ENCODE measurements at regions not wholly inside any gene's neighbourhood (a gene's known extent, or its start where the extent isn't known, plus 50 kb on each side); places are given as distances from the start of the nearest gene placed in this dataset.
A peak's percentile ranks its signal among the peaks of the same experiment; 100 is the strongest.

DNA sequence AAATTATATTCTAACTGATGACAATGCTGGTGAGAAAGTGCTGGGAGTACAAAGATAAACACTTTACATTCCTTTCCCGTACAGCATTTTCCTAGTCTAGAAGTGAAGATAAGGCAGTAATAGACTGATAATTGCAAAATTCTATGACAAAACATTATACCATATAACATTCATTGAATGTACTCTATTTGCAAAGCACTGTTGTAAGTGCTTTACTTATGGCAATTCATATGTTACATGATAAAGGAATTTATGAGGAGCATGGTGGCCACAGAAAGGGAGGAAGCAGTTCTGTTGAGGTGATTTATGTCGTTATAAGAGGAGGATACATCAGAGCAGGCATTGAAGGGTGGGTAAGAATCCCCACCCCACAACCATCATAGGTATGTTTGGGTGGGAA lies 434.8 kb downstream of the RAB38 start:
- no peaks in the 10 kb centered on the region for H3K36me3 ChIP-seq (ENCODE audit: insufficient read depth, low read length)
- H3K9me3 Mint-ChIP-seq = peaks cover 0 to 5% (median 0%) of the 10 kb centered on the region in 5 donors
- H3K27ac Mint-ChIP-seq = no peak overlapping the region
- H3K9me3 ChIP-seq (ENCODE audit: low read length) = no peaks in the 10 kb centered on the region
- DNase-seq = no peak
- POLR2A ChIA-PET = no interaction called here
- H3K4me3 ChIP-seq (ENCODE audit: low read length) = no peak overlapping the region
- CTCF ChIA-PET = no interaction called here
- H3K4me3 Mint-ChIP-seq = no peak overlapping the region
- no peaks in the 10 kb centered on the region for H3K4me1 ChIP-seq (ENCODE audit: insufficient read depth, low read length)
- H3K27me3 ChIP-seq (ENCODE audit: insufficient read depth, low read length, poor library complexity, severe bottlenecking) = no peaks in the 10 kb centered on the region
- H3K27ac ChIP-seq (ENCODE audit: low read depth, low read length) = no peak overlapping the region
- H3K4me1 Mint-ChIP-seq = no peaks in the 10 kb centered on the region
- H3K36me3 Mint-ChIP-seq = no peaks in the 10 kb centered on the region
- H3K27me3 Mint-ChIP-seq = no peaks in the 10 kb centered on the region

GRCh38 chr11:87739766-87740165 lies 435.5 kb downstream of the RAB38 start:
- Mint-ChIP-seq H3K36me3 (no peaks in the 10 kb centered on the region), H3K4me3 (no peak overlapping the region), H3K9me3 (peaks cover 0 to 5% (median 0%) of the 10 kb centered on the region in 5 donors), H3K27ac (no peak overlapping the region), H3K4me1 (no peaks in the 10 kb centered on the region), H3K27me3 (no peaks in the 10 kb centered on the region)
- H3K4me3 ChIP-seq (ENCODE audit: low read length) = no peak overlapping the region
- H3K27ac ChIP-seq (ENCODE audit: low read depth, low read length) = no peak overlapping the region
- no peak for DNase-seq
- no peaks in the 10 kb centered on the region for H3K4me1 ChIP-seq (ENCODE audit: insufficient read depth, low read length)
- H3K27me3 ChIP-seq (ENCODE audit: insufficient read depth, low read length, poor library complexity, severe bottlenecking) = no peaks in the 10 kb centered on the region
- H3K36me3 ChIP-seq (ENCODE audit: insufficient read depth, low read length) = no peaks in the 10 kb centered on the region
- H3K9me3 ChIP-seq (ENCODE audit: low read length) = no peaks in the 10 kb centered on the region
- ChIA-PET POLR2A (no interaction called here), CTCF (no interaction called here)

GRCh38 chr11:87739261-87739660 lies 436.0 kb downstream of the RAB38 start:
- no peak for DNase-seq
- Mint-ChIP-seq H3K9me3 (peaks cover 0 to 5% (median 0%) of the 10 kb centered on the region in 5 donors), H3K27ac (no peak overlapping the region), H3K4me1 (no peaks in the 10 kb centered on the region), H3K27me3 (no peaks in the 10 kb centered on the region), H3K36me3 (no peaks in the 10 kb centered on the region), H3K4me3 (no peak overlapping the region)
- no peak overlapping the region for H3K4me3 ChIP-seq (ENCODE audit: low read length)
- H3K4me1 ChIP-seq (ENCODE audit: insufficient read depth, low read length) = no peaks in the 10 kb centered on the region
- H3K9me3 ChIP-seq (ENCODE audit: low read length) = no peaks in the 10 kb centered on the region
- H3K27me3 ChIP-seq (ENCODE audit: insufficient read depth, low read length, poor library complexity, severe bottlenecking) = no peaks in the 10 kb centered on the region
- ChIA-PET CTCF (no interaction called here), POLR2A (no interaction called here)
- no peak overlapping the region for H3K27ac ChIP-seq (ENCODE audit: low read depth, low read length)
- no peaks in the 10 kb centered on the region for H3K36me3 ChIP-seq (ENCODE audit: insufficient read depth, low read length)

- H3K4me3 ChIP-seq (ENCODE audit: low read length) = no peak overlapping the region
- H3K4me1 ChIP-seq (ENCODE audit: insufficient read depth, low read length) = no peaks in the 10 kb centered on the region
- H3K36me3 Mint-ChIP-seq = no peaks in the 10 kb centered on the region
- ChIA-PET CTCF (no interaction called here), POLR2A (no interaction called here)
- no peak overlapping the region for H3K27ac ChIP-seq (ENCODE audit: low read depth, low read length)
- H3K4me3 Mint-ChIP-seq = no peak overlapping the region
- no peaks in the 10 kb centered on the region for H3K27me3 ChIP-seq (ENCODE audit: insufficient read depth, low read length, poor library complexity, severe bottlenecking)
- H3K9me3 ChIP-seq (ENCODE audit: low read length) = no peaks in the 10 kb centered on the region
- no peaks in the 10 kb centered on the region for H3K27me3 Mint-ChIP-seq
- H3K36me3 ChIP-seq (ENCODE audit: insufficient read depth, low read length) = no peaks in the 10 kb centered on the region
- no peak for DNase-seq
- no peaks in the 10 kb centered on the region for H3K4me1 Mint-ChIP-seq
- peaks cover 0 to 5% (median 1%) of the 10 kb centered on the region in 5 donors for H3K9me3 Mint-ChIP-seq
- H3K27ac Mint-ChIP-seq = no peak overlapping the region
Observed at GRCh38 chr11:87736928-87737327, 438.3 kb downstream of the RAB38 start.

- ChIA-PET CTCF (no interaction called here), POLR2A (no interaction called here)
- Histone ChIP-seq H3K36me3 (ENCODE audit: insufficient read depth, low read length) (no peaks in the 10 kb centered on the region), H3K9me3 (ENCODE audit: low read length) (no peaks in the 10 kb centered on the region), H3K27ac (ENCODE audit: low read depth, low read length) (no peak overlapping the region), H3K4me1 (ENCODE audit: insufficient read depth, low read length) (no peaks in the 10 kb centered on the region), H3K27me3 (ENCODE audit: insufficient read depth, low read length, poor library complexity, severe bottlenecking) (no peaks in the 10 kb centered on the region), H3K4me3 (ENCODE audit: low read length) (no peak overlapping the region)
- no peak for DNase-seq
- Mint-ChIP-seq H3K27me3 (no peaks in the 10 kb centered on the region), H3K9me3 (peaks cover 1 to 7% (median 2%) of the 10 kb centered on the region in 5 donors), H3K36me3 (peaks cover 0 to 1% (median 0%) of the 10 kb centered on the region in 3 donors), H3K27ac (no peak overlapping the region), H3K4me1 (no peaks in the 10 kb centered on the region), H3K4me3 (no peak overlapping the region)
Observed at GRCh38 chr11:87726506-87726905, 448.7 kb downstream of the RAB38 start.

- Mint-ChIP-seq H3K27me3 (no peaks in the 10 kb centered on the region), H3K4me1 (no peaks in the 10 kb centered on the region), H3K4me3 (no peak overlapping the region), H3K36me3 (peaks cover 0 to 1% (median 0%) of the 10 kb centered on the region in 3 donors), H3K9me3 (peaks cover 0 to 2% (median 2%) of the 10 kb centered on the region in 5 donors), H3K27ac (no peak overlapping the region)
- Histone ChIP-seq H3K9me3 (ENCODE audit: low read length) (no peaks in the 10 kb centered on the region), H3K4me1 (ENCODE audit: insufficient read depth, low read length) (no peaks in the 10 kb centered on the region), H3K27ac (ENCODE audit: low read depth, low read length) (no peak overlapping the region), H3K27me3 (ENCODE audit: insufficient read depth, low read length, poor library complexity, severe bottlenecking) (no peaks in the 10 kb centered on the region), H3K4me3 (ENCODE audit: low read length) (no peak overlapping the region), H3K36me3 (ENCODE audit: insufficient read depth, low read length) (no peaks in the 10 kb centered on the region)
- POLR2A ChIA-PET = no interaction called here
- no peak for DNase-seq
- CTCF ChIA-PET = no interaction called here
Observed at GRCh38 chr11:87724358-87724757, 450.9 kb downstream of the RAB38 start.

DNA sequence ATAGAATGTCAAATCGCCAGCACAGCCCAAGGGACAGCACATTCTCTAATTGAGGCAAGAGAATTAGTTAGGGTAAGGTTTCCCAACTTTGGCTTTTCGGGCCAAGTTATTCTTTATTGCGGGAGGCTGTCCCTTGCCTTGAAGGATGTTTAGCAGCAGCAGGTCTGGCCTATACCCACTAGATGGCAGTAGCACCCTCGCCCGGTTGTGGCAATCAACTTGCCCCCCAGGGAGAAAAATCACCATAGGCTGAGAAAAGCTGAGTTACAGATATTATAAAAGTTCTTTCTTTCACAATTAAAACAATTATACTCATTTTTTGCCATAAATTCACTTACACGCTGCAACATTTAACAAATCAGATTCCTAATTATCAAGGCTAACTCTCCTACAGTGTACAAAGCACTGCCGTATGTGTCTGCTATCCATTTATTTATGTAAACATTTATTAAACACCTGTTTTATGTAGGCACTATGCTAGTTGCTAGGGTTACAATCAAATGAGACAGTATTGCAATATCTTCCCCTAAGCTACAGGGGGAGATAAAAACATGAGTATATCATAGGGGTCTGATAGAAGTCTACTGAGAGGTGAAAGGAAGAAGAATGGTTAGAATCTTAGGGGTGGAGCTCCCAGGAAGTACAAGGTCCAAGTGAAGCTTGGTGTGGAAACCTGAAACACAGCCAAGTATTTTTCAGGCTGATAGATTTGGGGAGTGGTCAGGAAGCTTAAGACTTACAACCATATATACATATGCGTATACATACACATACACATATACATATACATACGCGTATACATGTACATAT lies 452.3 kb downstream of the RAB38 start:
- H3K27ac ChIP-seq (ENCODE audit: low read depth, low read length) = no peak overlapping the region
- Mint-ChIP-seq H3K36me3 (no peaks in the 10 kb centered on the region), H3K4me1 (no peaks in the 10 kb centered on the region), H3K4me3 (no peak overlapping the region), H3K27ac (no peak overlapping the region), H3K27me3 (no peaks in the 10 kb centered on the region), H3K9me3 (peaks cover 0 to 2% (median 0%) of the 10 kb centered on the region in 5 donors)
- H3K4me1 ChIP-seq (ENCODE audit: insufficient read depth, low read length) = no peaks in the 10 kb centered on the region
- DNase-seq = no peak
- CTCF ChIA-PET = no interaction called here
- H3K27me3 ChIP-seq (ENCODE audit: insufficient read depth, low read length, poor library complexity, severe bottlenecking) = no peaks in the 10 kb centered on the region
- POLR2A ChIA-PET = no interaction called here
- H3K9me3 ChIP-seq (ENCODE audit: low read length) = no peaks in the 10 kb centered on the region
- no peak overlapping the region for H3K4me3 ChIP-seq (ENCODE audit: low read length)
- H3K36me3 ChIP-seq (ENCODE audit: insufficient read depth, low read length) = no peaks in the 10 kb centered on the region

DNA sequence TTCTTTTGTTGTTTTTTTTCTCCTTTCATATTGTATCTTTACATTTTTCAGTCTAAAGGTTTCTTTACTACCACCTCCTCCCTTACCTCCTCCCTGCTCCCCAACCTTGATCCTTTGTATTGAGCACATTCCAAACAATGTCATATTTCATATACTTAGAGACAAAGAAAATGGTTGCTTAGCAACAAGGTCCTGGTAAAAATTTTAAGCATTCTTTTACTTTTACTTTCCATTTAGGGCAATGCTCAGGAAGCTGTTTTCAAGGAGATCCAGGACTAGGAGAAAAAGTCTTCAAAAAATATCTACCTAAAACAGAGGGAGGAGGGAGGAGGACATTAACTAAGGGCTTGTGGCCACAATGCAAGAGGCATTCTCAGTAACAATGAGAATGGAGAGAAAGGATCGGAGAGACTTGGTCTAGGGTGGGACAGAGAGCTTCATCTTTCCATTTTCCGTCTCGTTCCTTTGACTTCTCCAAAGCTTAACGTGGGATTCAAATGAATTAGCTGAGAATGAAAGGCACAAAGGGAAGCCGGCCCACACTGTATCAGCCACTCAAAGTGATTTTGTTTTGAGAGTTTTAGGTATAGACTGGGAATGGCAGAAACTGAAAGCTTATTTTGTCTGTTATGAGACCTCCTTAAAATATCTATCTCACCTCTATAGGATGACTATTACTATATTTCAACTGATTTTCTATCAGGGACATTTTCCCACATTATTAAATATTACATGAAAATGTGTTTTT lies 455.7 kb downstream of the RAB38 start:
- no peaks in the 10 kb centered on the region for H3K27me3 Mint-ChIP-seq
- ChIA-PET CTCF (no interaction called here), POLR2A (no interaction called here)

More for the DNA sequence above, 455.7 kb downstream of the RAB38 start:
- H3K9me3 Mint-ChIP-seq = peaks cover 0 to 2% (median 0%) of the 10 kb centered on the region in 5 donors
- H3K36me3 Mint-ChIP-seq = no peaks in the 10 kb centered on the region
- H3K36me3 ChIP-seq (ENCODE audit: insufficient read depth, low read length) = no peaks in the 10 kb centered on the region
- H3K4me1 Mint-ChIP-seq = no peaks in the 10 kb centered on the region
- no peak overlapping the region for H3K27ac ChIP-seq (ENCODE audit: low read depth, low read length)
- no peak for DNase-seq
- peak overlapping the region in 1 of 8 donors; percentile 51 for H3K27ac Mint-ChIP-seq
- no peaks in the 10 kb centered on the region for H3K9me3 ChIP-seq (ENCODE audit: low read length)
- no peak overlapping the region for H3K4me3 Mint-ChIP-seq
- H3K4me1 ChIP-seq (ENCODE audit: insufficient read depth, low read length) = no peaks in the 10 kb centered on the region
- H3K4me3 ChIP-seq (ENCODE audit: low read length) = no peak overlapping the region
- no peaks in the 10 kb centered on the region for H3K27me3 ChIP-seq (ENCODE audit: insufficient read depth, low read length, poor library complexity, severe bottlenecking)

Data from CD8-positive, alpha-beta memory T cell (primary cell).